GM21529 (cell line): ENCODE measurements at regions not wholly inside any gene's neighbourhood (a gene's known extent, or its start where the extent isn't known, plus 50 kb on each side); places are given as distances from the start of the nearest gene placed in this dataset.

Source experiments
- ATAC-seq: cut with Tn5 transposase; IDR thresholded peaks from one replicate; pipeline ENCODE4 v1.9.1; 2021; ENCODE audit not compliant: unreplicated experiment

DNA sequence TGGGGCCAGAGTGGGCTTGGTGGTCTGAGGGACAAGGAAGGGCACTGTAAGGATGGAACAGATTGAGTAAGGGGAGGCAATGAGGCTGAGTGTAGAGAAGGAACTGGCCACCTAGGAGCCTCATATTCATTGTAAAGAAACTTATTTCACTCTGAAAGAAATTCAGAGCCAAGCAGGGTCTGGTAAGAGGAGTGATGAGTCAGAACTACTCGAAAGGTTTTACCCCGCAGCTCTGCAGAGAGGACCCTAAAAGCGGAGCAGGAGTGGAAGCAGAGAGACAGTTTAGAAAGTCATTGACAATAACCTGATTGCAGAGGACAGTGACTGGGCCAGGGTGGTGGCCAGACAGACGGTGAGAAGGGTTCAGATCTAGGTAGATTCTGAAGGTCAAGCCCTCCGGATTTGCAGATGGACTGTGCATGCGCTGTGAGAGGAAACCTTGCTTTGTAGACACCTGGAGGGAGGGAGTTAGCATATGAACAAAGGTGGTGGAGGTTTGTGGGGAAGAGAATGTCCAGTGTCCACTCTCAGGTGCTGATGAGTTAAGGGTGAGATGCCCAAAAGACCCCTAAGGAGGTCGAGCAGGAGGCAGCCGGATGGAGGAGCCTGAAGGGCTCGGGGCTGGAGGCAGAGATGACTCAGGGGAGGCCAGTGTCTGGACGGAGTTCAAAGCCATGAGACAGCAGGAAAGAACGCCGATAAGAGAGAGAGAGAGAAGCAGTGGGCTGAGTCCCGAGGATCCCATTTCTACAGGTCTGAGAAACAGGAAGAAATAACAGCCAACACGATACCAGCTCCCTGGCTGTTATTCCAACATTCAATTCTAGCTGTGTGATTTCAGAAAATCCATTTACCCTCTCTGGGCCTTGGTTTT is 546.0 kb downstream of the BRD1 start:
- ATAC-seq = no peak

DNA sequence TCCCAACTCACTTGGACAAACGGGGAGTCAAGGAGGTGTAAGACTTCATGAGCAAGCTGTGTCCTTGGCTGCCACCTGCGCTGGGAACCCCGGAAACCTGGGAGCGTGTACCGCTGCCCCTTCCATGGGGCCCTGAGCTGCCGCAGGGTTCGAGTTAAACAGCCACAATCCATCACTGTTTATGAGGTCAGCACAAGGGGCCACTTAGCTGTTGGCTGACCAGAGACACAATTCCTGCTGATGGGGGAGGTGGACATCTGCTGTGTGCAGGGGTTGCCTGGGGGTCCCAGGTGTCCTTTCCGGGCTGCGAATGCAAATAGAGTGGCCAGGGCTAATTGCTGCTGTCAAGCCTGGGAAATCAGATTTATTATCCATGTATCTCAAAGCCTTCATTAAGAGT is 549.3 kb downstream of the BRD1 start:
- ATAC-seq = no peak

GRCh38 chr22:49276567-49276966 is 551.1 kb downstream of the BRD1 start:
- ATAC-seq = no peak

DNA sequence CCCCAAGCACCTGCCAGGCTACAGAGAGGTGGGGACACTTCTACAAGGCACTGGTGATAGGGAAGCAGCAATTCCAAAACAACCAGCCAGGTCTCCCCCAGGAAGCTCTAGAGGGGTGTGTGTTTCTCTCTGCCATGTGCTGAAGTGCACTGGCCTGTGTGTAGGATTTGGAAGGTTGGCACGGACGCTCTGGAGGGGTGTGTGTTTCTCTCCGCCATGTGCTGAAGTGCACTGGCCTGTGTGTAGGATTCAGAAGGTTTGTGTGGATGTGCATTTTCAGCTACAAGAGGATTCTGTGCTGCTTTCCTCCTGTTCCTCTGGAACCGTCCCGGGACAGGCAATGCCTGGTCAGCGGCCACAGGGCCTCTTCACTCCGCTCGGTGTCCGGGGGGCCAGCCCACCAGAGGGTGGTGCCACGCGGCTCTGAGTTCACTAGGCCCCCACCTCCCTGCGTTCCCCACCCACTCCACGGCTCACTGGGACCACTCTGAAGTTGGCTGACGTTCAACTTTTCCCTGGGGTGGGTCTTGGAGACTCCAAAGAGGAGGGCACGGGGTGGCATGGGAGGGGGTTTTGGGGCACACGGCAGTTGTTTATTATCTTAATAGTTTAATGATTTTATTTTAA is 552.8 kb downstream of the BRD1 start:
- no peak for ATAC-seq

DNA sequence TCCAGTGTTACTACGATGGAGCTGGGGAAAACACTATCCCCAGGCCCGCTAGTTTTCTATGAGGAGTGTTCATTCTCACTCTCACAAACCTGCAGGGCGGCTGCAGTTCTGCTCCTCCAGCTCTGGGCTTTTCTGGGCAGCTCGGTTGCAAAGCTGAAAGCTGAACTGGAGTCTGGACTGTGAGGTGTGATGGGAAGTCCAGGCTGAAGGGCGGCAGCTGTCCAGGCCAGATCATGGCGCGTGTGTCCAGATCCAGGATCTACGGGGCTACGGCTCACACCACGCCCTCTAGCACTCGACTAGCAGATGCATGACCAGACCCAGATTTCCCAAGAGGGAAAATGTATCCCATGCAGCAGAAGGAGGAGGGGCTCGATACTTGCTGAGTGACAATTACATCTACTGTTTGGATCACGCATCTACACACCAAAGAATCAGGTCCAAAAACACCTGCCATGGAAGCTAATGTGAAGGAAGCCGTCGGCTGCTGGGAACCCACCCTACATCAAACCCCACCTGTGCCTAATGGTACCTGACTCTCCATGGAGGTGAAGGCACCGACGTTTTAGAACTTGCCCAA is 555.0 kb downstream of the BRD1 start:
- ATAC-seq = no peak

DNA sequence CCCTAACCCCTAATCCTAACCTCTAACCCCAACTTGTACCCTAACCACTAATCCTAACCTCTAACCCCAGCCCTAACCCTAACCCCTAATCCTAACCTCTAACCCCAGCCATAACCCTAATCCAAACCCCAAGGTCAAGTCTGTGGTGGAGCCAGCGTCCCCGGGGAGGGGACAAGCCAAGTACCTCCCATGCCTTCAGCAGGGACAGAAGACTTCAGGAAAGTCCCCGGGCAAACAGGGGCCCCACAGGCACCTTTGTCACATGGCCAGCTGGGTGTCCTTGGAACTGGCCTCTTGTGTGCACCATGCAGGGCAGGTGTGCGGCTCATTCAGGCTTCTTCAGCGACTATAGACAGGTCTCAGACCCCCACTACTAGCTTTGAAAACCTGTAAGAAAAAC is 555.8 kb downstream of the BRD1 start:
- no peak for ATAC-seq

DNA sequence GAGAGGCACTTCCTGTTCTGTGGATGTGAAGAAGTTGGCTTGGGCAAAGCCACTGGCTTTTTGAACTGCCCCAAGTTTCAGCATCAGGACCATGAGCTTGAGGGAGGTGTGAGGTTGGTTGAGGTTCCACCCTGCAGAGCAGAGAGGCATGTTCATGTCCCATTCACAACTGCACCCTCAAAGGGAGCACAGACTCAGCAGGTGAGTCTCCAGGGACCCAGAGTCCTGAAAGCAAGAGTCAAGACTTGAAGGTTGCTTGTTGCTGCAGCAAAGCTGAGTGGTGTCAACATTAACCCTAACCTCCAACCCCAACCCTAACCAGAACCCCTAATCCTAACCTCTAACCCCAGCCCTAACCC is 556.3 kb downstream of the BRD1 start:
- no peak for ATAC-seq

DNA sequence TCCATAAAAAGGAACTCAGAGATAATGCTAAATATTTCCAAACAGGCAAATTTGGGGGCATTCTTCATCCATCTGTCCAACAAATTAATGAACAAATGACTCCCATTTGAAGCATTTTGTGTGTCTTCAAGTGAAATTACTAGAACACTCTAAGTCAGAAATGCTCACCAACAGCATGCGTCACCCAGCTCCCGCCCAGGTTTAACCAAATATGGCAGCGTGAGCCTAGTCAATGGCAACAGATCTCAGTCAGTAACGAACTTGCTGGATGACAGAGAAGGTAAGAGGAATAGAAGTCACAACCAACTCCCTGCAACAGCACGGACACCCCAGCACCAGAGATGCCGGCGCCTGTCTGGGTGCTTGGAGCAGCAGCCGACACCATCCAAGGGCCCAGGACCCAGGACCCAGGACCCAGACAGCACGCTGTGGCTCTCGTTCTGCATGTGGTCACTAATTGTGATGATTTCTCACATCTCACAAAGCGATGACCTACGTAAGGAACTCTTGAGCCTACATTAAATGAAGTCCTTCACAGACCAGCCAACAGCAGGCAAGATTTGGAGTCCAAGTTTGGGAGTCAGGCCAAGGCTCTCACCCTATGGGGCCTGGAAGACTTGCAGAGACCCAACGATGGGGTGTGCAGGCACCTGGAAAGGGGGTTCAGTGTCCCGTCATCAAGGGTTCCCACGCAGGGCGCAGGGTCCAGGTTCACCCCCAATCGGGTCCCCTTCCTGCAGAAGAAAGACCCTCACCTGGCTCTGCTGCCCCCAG is 556.9 kb downstream of the BRD1 start:
- ATAC-seq = no peak

- no peak for ATAC-seq
Observed at GRCh38 chr22:49269928-49270327, 557.7 kb downstream of the BRD1 start.

- no peak for ATAC-seq
Observed at GRCh38 chr22:49269371-49269770, 558.3 kb downstream of the BRD1 start.

- ATAC-seq = no peak
Observed at GRCh38 chr22:49268924-49269323, 558.7 kb downstream of the BRD1 start.

GRCh38 chr22:49267996-49268395 is 559.7 kb downstream of the BRD1 start:
- ATAC-seq = no peak

DNA sequence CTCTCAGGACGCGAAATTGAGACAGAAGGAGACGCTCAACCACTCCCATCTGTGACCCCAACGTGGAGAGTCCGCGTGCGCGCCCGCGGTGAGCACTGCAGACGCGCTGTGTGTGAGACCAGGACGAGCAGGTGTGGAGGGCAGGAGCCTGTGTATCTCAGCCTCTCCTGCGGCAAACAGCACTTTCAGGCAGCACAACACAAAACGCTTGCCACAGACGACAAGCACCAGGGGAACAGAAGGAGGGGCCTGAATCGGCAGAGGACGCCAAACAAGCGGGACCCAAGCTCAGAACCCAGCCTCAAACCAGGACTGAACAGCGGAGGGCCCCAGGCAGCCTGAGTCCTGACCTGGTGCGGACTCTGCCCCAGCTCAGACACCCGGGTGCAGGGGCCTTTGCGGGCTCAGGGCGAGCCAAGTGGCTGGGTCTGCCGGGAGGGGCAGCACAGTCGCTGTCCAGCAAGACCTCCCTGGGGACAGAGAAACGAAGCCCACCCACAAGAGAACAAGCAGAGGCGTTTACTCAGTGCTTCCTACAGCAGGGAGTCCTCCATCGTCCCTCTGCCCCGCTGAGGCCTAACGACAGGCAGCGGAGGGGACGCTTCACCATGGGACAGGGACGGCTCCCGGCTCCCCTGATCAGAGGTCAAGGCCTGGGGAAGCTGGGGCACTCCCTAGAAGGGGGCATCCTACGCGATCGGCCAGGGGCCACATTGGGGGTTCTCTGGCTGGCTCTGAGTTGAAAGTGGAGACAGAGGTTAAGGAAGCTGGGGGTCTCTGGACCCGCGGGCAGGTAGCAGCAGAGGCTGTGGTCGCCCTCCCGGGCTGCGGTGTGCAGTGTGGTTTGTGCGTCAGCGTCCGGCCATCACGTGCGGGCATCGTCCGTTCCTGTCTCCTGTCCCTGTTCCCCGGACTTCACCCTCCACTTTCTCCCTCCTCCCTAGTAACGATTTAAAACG is 560.8 kb downstream of the BRD1 start:
- no peak for ATAC-seq

- ATAC-seq = no peak
Observed at GRCh38 chr22:49264696-49265095, 563.0 kb downstream of the BRD1 start.

- no peak for ATAC-seq
Observed at GRCh38 chr22:49263101-49263500, 564.6 kb downstream of the BRD1 start.

DNA sequence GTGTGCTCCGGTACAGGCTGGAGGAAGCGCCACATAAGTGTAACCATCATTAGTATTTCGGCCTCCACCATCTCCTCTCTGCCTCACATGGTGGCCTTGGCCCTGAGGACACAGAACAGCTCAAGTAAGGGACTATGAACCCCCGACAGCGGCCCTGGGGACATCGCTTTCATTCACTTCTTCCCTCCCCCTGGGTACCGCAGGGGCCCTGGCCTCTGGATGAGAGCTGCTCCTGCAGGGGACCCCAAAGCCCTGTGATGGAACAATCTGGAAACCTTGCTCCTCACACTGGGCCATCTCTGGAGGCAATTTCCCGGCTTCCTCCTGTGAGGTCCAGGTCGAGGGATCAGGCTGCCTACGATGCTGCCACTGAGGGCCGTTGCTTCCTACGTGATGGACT is 565.5 kb downstream of the BRD1 start:
- no peak for ATAC-seq

DNA sequence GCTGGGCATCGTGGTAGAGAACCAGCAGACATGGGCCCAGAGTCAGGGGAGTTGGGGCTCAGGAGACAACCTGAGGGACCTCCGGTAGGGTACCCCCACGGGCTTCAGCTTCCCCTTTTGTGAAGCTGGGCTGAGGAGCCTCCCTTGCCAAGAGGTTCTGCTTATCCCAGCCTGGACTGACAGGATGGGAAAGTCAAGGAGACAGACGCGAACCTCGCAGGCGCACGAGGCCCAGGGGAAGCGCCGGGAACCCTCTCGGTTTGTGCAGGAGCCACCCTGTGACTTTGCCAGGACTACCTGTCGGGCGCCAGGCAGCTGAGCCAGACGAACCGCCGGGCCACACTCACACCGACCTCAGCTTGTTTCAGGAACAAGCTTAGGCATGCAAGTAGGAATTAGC is 566.1 kb downstream of the BRD1 start:
- ATAC-seq = no peak

DNA sequence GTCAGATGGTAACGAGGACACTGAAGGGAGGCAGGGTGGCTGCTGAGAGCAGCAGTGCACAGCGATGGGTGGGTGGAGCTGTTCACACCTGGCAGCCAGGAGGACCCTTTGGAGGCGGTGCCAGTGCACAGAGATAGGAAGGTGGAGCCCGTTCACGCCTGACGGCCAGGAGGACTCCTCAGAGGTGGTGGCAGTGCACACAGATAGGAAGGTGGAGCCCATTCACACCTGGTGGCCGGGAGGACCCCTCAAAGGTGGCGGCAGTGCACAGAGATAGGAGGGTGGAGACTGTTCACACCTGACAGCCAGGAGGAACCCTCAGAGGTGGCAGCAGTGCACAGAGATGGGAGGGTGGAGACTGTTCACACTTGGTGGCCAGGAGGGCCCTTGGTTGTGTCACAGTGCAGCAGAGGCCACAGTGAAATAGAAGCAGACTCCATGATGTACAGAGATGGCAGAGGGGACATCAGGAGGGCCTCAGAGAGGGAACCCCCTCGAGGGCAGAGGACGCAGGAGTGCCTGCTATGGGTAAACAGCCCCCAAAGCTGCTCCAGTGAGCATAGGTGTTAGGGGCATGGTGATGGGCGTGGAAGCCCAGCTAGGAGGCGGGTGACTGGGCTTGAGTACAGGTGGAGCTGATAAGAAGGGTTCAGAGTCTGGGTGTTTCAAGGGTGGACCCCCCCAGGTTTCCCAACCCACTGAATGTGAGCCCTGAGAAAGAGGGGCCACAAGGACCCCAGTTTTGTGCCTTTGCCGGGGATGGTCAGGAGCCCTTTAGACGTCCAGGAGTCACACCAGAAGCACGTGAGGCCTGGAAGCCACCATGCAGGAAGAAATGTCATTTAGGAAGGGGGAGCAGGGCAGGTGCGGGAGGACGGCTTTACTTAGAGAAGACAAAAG is 566.7 kb downstream of the BRD1 start:
- no peak for ATAC-seq

GRCh38 chr22:49259839-49260615 is 567.6 kb downstream of the BRD1 start:
- no peak for ATAC-seq
